Spleen (tissue), 7 donors: ENCODE measurements at regions not wholly inside any gene's neighbourhood (a gene's known extent, or its start where the extent isn't known, plus 50 kb on each side); places are given as distances from the start of the nearest gene placed in this dataset.

Experiments
- POLR2A ChIP-seq, 3 donors: fragments of 450-650 bp; IDR thresholded peaks; one replicate each; pipeline ENCODE4 v1.5.1; 2017; ENCODE audit warnings: antibody characterized with exemption in 3 of 3, mild to moderate bottlenecking in 1 of 3
- POLR2AphosphoS5 ChIP-seq, 3 donors: sonication (generic); formaldehyde crosslinking; IDR thresholded peaks; one replicate each; pipeline ENCODE4 v1.5.1; 2017; ENCODE audit warnings: antibody characterized with exemption in 3 of 3
- TF ChIP-seq, protein P1 (sequence below), 11 experiments: fragments of 200-600 bp in 7 of 11; fragments of 450-650 bp in 4 of 11; sonication (generic) in 4 of 11; IDR thresholded peaks in 8 of 11; conservative IDR thresholded peaks in 3 of 11; 1 replicate in 7 of 11; 2 replicates in 4 of 11; pipeline versions ENCODE4 v1.4.0 to v1.8.0; 2016 to 2021; ENCODE audit warnings: antibody characterized with exemption in 11 of 11, inconsistent platforms in 4 of 11, mild to moderate bottlenecking in 1 of 11
- donor health status: DM: no; HTN: no; CAD: no; lungs with moderate emphysema.
- donor health status: DM: no; HTN: no; CAD: no.
- donor health status: DM: no; HTN: no; CAD: no.

DNA sequence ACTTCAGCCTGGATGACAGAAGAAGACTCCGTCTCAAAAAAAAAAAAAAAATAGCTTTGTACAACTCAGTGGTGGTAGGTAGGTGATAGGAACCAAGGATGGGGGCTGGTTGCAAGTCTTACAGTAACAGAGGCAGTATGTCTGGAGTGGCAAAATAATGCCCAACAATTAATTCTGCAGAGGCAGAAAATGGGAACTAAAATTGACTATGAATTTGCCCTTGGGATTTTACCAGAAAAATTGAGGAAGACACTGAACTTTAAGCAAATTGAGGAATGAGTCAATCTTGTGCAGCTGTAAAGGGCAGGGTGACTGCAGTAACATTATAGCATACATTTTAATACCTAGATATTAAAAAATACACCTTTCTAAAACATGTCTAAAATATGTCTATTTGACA lies 116.1 kb upstream of the FOXN2 start:
- TF ChIP-seq POLR2A (IDR thresholded peaks at IDR 0.05), result no peak
- TF ChIP-seq, protein P1, sequence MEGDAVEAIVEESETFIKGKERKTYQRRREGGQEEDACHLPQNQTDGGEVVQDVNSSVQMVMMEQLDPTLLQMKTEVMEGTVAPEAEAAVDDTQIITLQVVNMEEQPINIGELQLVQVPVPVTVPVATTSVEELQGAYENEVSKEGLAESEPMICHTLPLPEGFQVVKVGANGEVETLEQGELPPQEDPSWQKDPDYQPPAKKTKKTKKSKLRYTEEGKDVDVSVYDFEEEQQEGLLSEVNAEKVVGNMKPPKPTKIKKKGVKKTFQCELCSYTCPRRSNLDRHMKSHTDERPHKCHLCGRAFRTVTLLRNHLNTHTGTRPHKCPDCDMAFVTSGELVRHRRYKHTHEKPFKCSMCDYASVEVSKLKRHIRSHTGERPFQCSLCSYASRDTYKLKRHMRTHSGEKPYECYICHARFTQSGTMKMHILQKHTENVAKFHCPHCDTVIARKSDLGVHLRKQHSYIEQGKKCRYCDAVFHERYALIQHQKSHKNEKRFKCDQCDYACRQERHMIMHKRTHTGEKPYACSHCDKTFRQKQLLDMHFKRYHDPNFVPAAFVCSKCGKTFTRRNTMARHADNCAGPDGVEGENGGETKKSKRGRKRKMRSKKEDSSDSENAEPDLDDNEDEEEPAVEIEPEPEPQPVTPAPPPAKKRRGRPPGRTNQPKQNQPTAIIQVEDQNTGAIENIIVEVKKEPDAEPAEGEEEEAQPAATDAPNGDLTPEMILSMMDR (IDR thresholded peaks at IDR 0.05 in 8 of 11, conservative IDR thresholded peaks at IDR 0.05 in 3 of 11), result no peak
- TF ChIP-seq POLR2AphosphoS5 (IDR thresholded peaks at IDR 0.05), result no peak
